ENCODE measurements at regions not wholly inside any gene's neighbourhood (a gene's known extent, or its start where the extent isn't known, plus 50 kb on each side); places are given as distances from the start of the nearest gene placed in this dataset.

- intact Hi-C loops (cut with DNase I), result no loop called here
- no peak for DNase-seq
- Histone ChIP-seq H3K4me3 (ENCODE audit: low read length in 3 of 3) (no peak overlapping the region), H3K4me1 (ENCODE audit: control insufficient read depth in 2 of 3, insufficient read depth in 2 of 3, low read depth in 1 of 3, low read length in 3 of 3) (no peaks in the 10 kb centered on the region), H3K9ac (ENCODE audit: low read length in 3 of 3) (no peak overlapping the region), H3K36me3 (ENCODE audit: control insufficient read depth in 2 of 3, insufficient read depth in 3 of 3, low read length in 3 of 3) (no peaks in the 10 kb centered on the region), H3K27me3 (ENCODE audit: control insufficient read depth, insufficient read depth, low read length) (no peaks in the 10 kb centered on the region), H3K9me3 (ENCODE audit: control insufficient read depth in 2 of 3, insufficient read depth in 1 of 3, low read length in 3 of 3) (no peaks in the 10 kb centered on the region), H3K27ac (ENCODE audit: low read depth in 2 of 2, low read length in 2 of 2) (no peak overlapping the region)
- no peak for FAIRE-seq
- TF ChIP-seq CTCF (IDR thresholded peaks at IDR 0.05; ENCODE audit: borderline replicate concordance, extremely low read depth, insufficient read depth), result no peak
These were observed 1724.1 kb upstream of the SEL1L start for GRCh38 chr14:83257466-83258439.

- H3K27ac ChIP-seq (ENCODE audit: low read depth in 2 of 2, low read length in 2 of 2), result no peak overlapping the region
- H3K4me3 ChIP-seq (ENCODE audit: low read length in 3 of 3), result no peak overlapping the region
- no peak for DNase-seq
- no peaks in the 10 kb centered on the region for H3K9me3 ChIP-seq (ENCODE audit: control insufficient read depth in 2 of 3, insufficient read depth in 1 of 3, low read length in 3 of 3)
- no peak for TF ChIP-seq CTCF (IDR thresholded peaks at IDR 0.05; ENCODE audit: borderline replicate concordance, extremely low read depth, insufficient read depth)
- no peak for FAIRE-seq
- no peaks in the 10 kb centered on the region for H3K4me1 ChIP-seq (ENCODE audit: control insufficient read depth in 2 of 3, insufficient read depth in 2 of 3, low read depth in 1 of 3, low read length in 3 of 3)
- H3K27me3 ChIP-seq (ENCODE audit: control insufficient read depth, insufficient read depth, low read length), result no peaks in the 10 kb centered on the region
- H3K36me3 ChIP-seq (ENCODE audit: control insufficient read depth in 2 of 3, insufficient read depth in 3 of 3, low read length in 3 of 3), result no peaks in the 10 kb centered on the region
- H3K9ac ChIP-seq (ENCODE audit: low read length in 3 of 3), result no peak overlapping the region
- intact Hi-C loops (cut with DNase I), result no loop called here
These were observed 1727.1 kb upstream of the SEL1L start for GRCh38 chr14:83260751-83261150.

GRCh38 chr14:83269583-83269982 is 1735.9 kb upstream of the SEL1L start:
- intact Hi-C loops (cut with DNase I), result no loop called here
- DNase-seq (no peak), FAIRE-seq (no peak)
- Histone ChIP-seq H3K4me3 (ENCODE audit: low read length in 3 of 3) (no peak overlapping the region), H3K9ac (ENCODE audit: low read length in 3 of 3) (no peak overlapping the region), H3K9me3 (ENCODE audit: control insufficient read depth in 2 of 3, insufficient read depth in 1 of 3, low read length in 3 of 3) (no peaks in the 10 kb centered on the region), H3K4me1 (ENCODE audit: control insufficient read depth in 2 of 3, insufficient read depth in 2 of 3, low read depth in 1 of 3, low read length in 3 of 3) (no peaks in the 10 kb centered on the region), H3K36me3 (ENCODE audit: control insufficient read depth in 2 of 3, insufficient read depth in 3 of 3, low read length in 3 of 3) (no peaks in the 10 kb centered on the region), H3K27me3 (ENCODE audit: control insufficient read depth, insufficient read depth, low read length) (no peaks in the 10 kb centered on the region), H3K27ac (ENCODE audit: low read depth in 2 of 2, low read length in 2 of 2) (no peak overlapping the region)
- TF ChIP-seq CTCF (IDR thresholded peaks at IDR 0.05; ENCODE audit: borderline replicate concordance, extremely low read depth, insufficient read depth), result no peak

Measured in kidney (tissue), 13 donors.